NCI-H1930 (cell line): ENCODE measurements at regions not wholly inside any gene's neighbourhood (a gene's known extent, or its start where the extent isn't known, plus 50 kb on each side); places are given as distances from the start of the nearest gene placed in this dataset.
"Not testable (repeated sequence)": the region's sequence is repeated elsewhere in the genome, so short reads cannot be mapped to it uniquely, and the experiment has no call there.

Experiments
- DNase-seq, 2 experiments: peaks; one replicate each; lab custom pipeline; 2025; lab: John Stamatoyannopoulos, UW

DNA sequence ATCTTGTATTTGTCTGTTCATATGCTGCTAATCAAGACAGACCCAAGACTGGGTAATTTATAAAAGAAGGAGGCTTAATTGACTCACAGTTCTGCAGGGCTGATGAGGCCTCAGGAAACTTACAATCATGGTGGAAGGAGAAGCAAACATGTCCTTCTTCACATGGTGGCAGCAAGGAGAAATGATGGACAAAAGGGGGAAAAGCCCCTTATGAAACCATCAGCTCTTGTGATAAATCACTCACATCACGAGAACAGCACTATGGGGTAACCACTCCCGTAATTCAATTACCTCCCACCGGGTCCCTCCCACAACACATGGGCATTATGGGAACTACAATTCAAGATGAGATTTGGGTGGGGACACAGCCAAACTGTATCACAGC, 117.0 kb downstream of the TTC6 start:
- not testable (repeated sequence) for DNase-seq

DNA sequence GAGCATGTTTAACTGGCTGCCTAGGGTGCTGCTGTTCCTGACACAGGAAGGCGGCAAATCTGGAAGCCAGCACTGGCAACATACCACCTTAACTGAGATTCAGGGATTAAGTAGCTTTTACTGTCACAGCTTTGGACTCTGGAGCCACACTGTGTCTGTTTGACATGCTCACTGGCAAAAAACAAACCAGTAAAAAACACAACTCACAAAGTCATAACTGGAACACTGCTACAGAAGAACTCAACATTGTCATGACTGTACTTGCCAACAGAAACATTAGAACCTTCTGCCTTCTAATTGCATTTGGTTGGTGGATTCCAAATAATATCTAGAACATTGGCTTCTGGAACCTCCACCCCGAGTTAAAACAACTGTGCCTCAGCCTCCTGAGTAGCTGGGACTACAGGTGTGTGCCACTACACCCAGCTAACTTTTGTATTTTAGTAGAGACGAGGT, 117.6 kb downstream of the TTC6 start:
- no peak for DNase-seq

DNA sequence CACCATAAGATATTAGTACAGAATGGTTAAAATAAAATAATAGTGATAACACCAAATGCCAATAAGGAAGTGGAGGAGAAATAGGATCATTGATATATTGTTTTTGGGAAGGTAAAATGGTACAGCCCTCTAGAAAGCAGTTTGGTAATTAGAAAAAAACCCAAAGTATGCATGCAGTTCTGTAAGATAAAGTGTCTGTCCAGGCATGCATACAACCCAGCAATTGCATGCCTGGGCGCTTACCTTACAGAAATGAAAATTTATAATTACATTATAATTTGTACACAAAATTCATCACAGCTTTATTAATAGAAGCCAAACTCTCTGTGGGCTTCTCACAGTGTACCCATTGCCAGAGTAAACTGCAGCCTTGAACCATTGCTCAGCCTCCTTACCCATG, 124.7 kb downstream of the TTC6 start:
- DNase-seq = no peak

DNA sequence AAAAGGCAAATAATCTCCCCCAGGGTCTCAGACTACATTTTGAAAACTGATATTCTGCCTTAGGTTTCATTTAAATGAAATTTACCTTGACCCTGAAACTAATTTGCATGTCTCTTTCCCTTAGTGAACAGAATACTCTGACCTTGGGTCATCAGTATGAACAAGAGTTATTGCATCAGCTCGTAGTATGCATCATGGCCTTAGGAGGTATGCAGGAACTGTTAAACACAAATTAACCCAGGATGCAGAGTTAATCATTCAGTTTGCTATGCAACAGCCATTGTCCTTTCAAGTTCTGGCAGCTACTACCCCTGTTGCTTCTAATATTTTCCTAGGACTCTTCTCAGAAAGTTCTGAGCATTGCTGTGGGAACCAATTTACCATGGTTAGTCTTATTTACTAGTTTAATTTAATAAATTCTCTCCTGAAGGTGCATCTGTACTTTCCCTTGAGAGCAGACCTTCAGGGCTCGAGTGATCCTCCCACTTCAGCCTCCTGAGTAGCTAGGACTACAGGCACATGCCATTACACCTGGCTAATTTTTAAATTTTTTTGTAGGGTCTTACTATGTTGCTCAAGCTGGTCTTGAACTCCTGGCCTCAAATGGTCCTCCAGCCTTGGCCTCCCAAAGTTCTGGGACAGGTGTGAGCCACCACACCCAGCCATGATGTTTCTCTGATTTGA, 126.7 kb downstream of the TTC6 start:
- no peak for DNase-seq

DNA sequence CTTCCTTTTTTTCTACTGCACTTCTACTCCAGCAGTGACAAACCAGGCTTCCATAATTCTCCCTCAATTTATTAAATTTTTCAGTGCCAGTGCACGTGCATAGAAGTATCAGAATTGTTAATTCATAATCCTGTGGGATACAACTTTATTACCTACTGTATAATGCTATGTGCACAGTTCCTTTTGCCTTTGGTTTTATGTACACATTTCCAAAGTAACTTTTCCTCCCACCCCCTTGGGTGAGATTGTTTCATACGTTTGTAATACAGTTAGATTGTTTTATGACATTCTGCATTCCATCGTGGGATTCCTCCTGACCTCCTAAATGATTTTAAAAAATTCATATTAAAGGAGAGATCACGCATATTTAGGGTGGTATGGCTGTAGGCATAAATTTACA, 128.1 kb downstream of the TTC6 start:
- DNase-seq = no peak

DNA sequence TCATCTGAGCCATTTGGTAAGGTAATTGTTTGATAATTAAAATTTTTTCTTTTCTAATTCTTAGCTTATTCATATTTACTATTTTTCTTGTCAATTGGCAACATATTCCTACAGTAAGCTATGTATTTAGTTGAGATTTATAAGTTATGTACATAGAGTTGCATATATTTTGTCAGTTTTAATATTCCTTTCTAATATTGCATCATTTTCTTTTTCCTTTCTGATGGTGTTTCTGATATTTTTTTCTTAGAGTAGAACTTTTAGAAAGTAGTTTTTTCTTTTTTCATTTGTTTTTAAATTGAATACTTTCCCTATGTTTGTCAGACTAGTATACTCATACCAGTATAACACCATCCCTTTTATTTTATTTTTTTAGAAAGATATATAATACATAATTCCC, 131.3 kb downstream of the TTC6 start:
- no peak for DNase-seq

DNA sequence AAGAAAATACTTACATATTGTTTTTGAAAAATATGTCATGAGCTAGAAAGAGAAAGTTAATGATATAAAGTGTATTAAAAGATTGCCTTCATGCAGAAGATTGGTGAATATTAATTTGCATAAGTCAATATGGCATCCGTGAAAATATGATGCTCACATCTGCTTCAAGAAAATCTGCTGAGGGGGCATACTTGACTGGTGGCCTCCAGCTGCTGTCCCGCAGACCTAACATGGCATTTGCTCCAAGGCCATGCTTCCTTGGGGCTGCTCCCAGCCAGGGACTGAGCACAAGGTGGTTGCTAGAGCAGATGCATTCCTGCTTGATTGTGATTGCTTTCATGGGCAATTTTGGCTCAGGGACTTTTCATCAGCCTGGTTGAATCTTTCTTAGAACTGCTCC, 133.8 kb downstream of the TTC6 start:
- no peak for DNase-seq

DNA sequence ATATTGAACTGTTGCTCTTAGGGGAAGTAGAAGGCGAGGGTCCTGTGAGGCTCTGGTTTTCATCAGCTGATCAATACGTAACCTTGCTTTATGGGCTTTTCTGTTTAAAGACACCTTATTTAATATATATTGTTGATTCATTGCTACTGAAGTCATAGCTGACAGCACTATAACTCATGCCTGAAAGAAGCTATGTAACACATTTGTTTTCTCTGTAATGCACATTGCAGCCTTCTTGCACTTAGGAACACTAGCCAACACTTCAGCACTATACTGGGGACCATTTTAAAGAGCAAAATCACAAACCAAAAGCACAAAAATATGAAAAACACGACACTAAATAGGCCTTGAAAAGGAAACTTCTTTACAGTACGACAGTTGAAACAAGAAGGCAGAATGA, 135.7 kb downstream of the TTC6 start:
- no peak for DNase-seq

DNA sequence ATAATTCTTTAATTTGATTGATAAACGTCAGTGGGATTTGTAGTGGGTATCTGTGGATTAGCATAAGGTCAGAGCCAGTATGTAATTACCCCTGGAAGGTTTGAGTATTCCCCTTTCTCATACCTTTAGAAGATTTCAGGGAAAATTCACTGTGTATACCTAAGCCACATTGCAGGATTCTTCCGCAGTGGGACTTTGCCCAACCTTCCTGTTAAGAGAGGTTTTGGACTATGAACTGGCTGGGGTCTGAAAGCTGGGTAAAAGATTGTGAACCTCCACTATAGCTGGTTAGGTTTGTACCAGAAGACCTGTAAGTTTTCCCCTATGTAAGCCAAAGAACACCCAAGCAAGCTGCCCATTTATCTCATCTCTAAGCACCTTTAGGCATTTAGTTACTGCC, 150.2 kb downstream of the TTC6 start:
- DNase-seq = no peak

DNA sequence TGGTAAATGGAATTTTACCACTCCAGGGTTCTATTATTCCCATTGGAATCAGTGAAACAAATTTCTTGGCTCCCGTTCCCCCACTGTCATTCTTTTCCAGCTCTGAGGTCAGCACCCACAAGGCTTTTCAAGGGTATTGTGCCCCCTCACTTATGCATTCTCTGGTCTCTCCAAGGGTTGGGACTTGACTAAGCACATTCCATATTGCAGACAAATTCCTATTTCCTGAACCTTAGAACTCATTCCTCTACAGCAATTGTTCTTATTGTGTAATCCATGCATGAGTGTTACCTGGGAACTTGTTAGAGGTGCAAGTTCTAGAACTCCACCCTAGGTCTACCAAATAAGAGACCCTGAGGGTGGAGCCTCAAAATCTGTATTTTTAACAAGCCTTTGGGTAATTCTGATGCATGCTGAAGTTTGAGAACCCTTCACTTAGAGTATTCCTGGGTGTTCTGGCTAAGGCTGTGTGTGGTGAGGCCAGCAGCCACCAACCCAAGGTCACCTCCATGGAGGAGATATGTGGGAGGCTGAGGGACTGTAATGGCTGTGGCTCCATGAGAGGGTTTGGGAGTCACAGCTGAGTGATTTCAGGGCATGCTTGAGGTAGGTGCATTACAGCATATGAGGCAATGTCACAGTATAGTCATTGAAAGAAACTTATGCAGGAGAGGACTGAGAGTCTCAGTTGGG, 150.9 kb downstream of the TTC6 start:
- no peak for DNase-seq

DNA sequence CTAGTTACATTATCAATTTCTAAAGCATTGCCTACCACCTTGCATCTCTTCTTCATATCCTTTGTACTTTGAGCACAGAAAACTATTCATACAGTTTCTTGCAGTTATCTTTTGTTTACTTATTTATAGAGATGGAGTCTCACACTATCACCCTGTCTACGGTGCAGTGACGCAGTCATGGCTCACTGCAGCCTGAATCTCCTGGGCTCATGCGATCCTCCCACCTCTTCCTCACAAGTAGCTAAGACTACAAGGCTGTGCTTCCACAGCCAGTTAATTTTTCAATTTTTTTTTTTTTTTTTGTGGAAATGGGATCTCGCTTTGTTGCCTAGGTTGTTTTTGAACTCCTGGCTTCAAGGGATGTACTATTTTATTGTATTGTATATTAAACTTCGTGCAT, 158.0 kb downstream of the TTC6 start:
- DNase-seq = no peak

DNA sequence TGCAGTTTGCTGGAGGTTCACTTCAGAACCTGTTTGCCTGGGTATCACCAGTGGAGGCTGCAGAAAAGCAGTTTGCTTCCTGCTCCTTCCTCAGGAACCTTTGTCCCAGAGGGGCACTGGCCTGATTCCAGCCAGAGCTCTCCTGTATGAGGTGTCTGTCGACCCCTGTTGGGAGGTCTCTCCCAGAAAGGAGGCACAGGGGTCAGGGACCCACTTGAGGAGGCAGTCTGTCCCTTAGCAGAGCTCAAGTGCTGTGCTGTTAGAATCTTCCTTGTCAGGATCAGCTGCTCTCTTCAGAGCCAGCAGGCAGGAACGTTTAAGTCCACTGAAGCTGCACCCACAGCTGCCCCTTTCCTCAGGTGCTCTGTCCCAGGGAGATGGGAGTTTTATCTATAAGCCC, 164.8 kb downstream of the TTC6 start:
- DNase-seq = not testable (repeated sequence)

DNA sequence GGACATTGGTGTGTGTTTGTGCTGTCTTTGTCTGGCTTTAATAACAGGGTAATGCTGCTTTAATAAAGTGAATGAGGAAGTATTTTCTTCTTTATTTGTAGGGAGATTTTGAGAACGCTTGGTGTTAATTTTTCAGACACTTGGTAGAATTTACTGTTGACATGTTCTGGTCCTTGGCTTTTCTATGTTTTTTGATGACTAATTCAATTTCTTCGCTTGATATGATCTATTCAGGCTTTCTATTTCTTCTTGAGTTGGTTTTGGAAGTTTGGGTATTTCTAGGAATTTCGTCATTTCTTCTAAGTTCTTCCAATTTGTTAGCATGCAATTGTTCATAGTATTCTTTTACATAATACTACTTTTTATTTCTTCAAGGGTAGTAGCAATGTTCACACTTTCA, 167.8 kb downstream of the TTC6 start:
- DNase-seq = no peak

DNA sequence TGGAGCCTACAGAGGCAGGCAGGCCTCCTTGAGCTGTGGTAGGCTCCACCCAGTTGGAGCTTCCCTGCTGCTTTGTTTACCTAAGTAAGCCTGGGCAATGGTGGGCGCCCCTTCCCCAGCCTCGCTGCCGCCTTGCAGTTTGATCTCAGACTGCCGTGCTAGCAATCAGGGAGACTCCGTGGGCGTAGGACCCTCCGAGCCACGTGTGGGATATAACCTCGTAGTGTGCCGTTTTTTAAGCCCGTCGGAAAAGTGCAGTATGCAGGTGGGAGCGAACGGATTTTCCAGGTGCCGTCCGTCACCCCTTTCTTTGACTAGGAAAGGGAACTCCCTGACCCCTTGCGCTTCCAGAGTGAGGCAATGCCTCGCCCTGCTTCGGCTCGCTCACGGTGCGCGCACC, 176.9 kb downstream of the TTC6 start:
- DNase-seq = not testable (repeated sequence)

DNA sequence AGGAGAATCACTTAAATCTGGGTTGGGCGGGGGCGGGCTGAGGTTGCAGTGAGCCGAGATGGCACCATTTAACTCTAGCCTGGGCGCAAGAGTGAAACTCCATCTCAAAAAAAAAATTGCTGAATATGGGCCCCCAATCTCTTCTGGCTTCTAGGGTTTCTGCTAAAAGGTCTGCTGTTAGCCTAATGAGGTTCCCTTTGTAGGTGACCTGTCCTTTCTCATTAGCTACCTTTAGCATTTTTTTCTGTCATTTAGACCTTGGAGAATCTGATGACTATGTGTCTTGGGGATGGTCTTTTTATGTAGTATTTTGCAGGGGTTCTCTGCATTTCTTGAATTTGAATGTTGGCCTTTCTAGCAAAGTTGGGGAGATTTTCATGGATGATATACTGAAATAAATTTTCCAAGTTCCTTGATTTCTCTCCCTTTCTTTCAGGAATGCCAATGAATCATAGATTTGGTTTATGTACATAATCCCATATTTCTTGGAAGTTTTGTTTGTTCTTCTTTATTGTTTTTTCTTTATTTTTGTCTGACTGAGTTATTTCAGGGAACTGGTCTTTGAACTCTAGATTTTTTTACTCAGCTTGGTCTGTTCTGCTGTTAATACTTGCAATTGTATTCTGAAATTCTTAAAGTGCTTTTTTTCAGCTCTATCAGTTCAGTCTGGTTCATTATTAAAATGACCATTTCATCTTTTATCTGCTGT, 181.5 kb downstream of the TTC6 start:
- no peak for DNase-seq

DNA sequence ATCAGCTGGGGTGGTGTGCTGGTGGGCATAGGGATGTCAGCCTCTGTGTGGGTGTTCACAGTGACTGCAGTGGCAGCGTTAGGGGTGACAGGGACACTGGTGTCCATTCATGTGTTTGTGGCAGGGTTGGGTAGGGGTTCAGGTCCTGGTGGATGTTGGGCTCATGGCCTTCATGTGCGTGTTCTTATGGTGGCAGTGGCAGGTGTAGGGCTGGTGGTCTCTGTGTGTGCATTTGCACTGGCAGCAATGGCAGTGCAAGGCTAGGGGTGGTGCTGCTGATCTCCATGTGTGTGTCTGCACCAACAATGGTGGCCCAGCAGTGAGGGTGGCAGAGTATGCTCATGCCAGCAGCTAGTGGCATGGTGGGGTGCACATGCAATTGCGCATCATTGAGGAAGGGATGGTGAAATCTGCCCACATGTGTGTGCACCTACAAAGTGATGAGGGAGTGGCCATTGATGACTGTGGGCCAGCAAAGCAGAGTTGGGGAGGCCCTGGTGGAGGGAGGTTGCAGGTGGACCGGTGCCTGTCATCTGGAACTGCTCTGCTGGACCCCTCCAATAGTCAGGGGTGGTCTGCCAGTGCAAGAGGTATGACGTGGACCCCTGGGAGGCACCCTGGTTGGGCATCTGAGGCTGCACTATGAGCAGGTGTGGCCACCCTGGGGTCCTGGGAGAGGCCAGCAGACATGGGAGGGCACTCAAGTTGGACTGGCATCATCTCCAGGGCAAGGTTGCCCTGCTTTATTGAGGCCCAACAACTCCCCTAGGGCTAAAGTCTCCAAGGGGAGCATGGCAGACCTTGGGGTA, 182.9 kb downstream of the TTC6 start:
- DNase-seq = no peak

DNA sequence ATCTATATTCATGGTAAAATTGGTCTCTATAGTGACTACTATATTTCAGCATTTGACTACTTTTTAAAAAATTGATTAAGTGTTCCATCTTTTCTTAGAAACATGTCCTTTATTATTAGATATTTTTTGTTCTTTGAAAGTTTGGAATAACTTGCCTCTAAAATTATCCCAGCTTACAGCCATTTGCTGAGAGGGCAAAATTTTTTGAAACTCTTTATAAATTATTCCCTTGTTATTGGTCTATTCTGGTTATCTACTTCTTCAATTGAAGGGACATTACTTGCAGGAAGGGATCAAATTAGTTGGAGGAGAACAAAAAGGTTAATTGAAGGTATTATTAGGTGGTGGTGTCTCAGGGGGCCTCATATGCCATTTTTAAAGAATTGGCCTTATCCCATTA, 184.1 kb downstream of the TTC6 start:
- DNase-seq = no peak

DNA sequence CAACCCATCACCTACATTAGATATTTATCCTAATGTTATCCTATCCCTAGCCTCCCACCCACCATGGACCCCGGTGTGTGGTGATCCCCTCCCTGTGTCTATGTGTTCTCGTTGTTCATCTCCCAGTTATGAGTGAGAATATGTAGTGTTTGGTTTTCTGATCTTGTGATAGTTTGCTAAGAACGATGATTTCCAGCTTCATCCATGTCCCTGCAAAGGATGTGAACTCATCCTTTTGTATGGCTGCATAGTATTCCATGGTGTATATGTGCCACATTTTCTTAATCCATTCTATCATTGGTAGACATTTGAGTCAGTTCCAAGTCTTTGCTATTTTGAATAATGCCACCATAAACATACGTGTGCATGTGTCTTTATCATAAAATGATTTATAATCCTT, 185.3 kb downstream of the TTC6 start:
- DNase-seq = not testable (repeated sequence)

DNA sequence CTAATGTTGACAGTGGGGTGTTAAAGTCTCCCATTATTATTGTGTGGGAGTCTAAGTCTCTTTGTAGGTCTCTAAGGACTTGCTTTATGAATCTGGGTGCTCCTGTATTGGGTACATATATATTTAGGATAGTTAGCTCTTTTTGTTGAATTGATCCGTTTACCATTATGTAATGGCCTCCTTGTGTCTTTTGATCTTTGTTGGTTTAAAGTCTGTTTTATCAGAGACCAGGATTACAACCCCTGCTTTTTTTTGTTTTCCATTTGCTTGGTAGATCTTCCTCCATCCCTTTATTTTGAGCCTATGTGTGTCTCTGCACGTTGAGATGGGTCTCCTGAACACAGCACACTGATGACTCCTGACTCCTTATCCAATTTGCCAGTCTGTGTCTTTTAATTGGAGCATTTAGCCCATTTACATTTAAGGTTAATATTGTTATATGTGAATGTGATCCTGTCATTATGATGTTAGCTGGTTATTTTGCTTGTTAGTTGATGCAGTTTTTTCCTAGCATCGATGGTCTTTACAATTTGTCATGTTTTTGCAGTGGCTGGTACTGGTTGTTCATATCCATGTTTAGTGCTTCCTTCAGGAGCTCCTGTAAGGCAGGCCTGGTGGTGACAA, 188.9 kb downstream of the TTC6 start:
- not testable (repeated sequence) for DNase-seq

DNA sequence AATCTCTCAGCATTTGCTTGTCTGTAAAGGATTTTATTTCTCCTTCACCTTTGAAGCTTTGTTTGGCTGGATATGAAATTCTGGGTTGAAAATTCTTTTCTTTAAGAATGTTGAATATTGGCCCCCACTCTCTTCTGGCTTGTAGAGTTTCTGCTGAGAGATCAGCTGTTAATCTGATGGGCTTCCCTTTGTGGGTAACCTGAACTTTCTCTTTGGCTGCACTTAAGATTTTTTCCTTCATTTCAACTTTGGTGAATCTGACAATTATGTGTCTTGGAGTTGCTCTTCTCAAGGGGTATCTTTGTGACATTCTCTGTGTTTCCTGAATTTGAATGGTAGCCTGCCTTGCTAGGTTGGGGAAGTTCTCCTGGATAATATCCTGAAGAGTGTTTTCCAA, 189.4 kb downstream of the TTC6 start:
- not testable (repeated sequence) for DNase-seq

DNA sequence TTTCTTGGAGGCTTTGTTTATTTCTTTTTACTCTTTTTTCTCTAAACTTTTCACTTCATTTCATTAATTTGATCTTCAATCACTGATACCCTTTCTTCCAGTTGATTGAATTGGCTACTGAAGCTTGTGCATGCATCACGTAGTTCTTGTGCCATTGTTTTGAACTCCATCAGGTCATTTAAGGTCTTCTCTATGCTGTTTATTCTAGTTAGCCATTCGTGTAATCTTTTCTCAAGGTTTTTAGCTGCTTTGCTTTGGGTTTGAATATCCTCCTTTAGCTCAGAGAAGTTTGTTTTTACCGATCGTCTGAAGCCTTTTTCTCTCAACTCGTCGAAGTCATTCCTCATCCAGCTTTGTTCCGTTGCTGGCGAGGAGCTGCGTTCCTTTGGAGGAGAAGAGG, 189.9 kb downstream of the TTC6 start:
- DNase-seq = not testable (repeated sequence)

DNA sequence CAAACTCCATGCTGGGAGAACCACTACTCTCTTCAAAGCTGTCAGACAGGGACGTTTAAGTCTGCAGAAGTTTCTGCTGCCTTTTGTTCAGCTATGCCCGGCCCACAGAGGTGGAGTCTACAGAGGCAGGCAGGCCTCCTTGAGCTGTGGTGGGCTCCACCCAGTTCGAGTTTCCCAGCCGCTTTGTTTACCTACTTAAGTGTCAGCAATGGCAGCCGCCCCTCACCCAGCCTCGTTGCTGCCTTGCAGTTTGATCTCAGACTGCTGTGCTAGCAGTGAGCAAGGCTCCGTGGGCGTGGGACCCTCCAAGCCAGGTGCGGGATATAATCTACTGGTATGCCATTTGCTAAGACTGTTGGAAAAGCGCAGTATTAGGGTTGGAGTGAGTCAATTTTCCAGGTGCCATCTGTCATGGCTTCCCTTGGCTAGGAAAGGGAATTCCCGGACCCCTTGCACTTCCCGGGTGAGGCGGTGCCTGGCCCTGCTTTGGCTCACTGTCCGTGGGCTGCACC, 190.7 kb downstream of the TTC6 start:
- DNase-seq = not testable (repeated sequence)
